OCI-M2 (cell line): ENCODE measurements at regions not wholly inside any gene's neighbourhood (a gene's known extent, or its start where the extent isn't known, plus 50 kb on each side); places are given as distances from the start of the nearest gene placed in this dataset.
A peak's percentile ranks its signal among the peaks of the same experiment; 100 is the strongest.

ENCODE experiments used
- DNase-seq: peaks from one replicate; lab custom pipeline; 2025; ENCODE audit not compliant: unreplicated experiment; lab: John Stamatoyannopoulos, UW

DNA sequence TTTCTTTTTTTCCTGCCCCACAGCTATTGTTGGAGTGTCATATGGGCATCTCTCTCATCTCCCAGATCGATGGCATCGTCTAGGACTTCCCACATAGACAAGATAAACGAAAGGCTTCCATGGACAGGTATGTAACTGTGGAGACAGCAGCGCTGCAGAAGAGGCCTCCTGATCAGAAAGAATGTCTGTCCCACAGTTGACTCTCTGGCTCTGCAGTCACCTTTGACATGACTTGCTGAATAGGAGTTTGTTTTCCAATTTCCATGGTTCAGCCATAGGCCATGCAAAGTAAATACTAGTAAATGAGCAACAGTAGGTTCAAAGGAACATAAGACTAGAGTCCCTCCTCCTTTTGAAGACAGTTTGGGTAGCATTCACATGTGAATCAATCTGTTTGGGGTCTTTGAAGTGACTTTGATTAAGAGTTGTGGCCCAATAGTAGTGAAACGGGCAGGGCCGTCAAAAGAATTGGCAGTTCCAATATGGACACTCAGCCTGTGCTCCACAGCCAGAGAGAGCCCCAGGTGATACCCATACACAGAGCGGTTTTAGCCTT, 134.7 kb upstream of the IFNGR1 start:
- DNase-seq = no peak

DNA sequence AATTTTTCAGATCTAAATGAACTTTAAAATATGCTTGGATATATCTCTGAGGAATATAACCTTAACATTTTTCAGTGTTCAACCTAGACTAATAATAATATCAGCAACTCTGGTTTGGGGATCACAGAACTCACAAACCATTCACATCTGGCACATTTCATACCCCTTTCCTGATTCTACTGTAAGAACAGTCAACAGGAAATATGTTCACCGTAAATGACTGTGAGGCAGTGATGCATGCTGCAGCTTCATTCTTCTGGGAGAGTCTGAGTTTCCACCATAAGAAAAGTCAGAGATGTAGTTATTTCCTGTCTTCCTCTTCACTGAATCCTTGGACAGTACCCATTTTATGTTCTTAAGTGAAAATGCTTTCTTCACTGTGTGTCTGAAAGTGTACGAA, 134.2 kb upstream of the IFNGR1 start:
- no peak for DNase-seq

DNA sequence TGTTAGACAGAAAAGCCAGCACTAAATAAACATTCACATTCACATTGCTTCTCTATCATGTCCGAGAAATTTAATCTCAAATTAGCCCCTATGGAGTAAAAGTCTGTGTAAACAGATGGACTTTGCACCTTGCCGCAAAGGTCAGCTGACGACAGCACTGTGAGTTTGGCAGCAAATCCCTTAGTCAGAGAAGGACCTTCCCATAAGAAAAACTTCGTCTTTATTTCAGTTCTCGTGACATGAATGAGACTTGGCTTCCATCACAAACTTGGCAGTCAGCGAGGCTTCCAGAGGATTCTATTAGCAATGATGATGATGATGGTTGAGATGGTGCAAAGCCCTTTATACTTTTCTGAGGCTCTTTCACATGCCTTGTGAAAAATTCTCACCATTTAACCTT, 133.7 kb upstream of the IFNGR1 start:
- DNase-seq = no peak

DNA sequence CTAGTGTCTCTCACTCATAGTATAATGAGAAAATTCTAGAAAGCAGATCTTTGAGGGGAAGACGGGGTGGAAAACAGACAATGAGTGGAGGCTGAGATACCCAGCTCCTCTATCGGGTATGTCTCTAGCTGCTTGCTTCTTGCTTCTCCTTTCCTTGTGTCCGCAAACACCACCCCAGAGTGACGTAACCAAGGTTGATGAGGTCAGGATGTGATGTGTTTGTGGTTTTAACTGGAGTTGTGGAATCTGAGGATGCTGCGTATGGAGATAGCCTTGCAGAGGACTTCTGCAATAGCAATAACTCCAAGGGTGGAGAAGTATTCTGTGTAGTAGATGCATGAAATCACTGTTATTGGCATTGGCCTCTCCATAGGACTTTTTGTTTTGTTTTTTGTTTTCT, 132.7 kb upstream of the IFNGR1 start:
- no peak for DNase-seq

DNA sequence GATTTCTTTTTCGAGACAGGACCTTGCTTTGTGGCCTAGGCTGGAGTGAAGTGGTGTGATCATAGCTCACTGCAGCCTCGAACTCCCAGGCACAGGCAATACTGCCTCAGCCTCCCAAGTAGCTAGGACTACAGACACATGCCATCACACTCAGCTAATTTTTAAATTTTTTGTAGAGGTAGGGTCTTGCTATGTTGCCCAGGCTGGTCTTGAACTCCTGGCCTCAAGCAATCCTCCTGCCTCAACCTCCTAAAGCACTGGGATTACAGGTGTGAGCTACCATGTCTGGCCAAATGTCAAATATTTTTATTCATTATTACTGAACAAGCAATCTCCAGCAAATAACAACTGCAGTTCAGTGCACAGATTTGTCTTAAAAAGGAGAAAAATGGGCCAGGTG, 131.7 kb upstream of the IFNGR1 start:
- no peak for DNase-seq

DNA sequence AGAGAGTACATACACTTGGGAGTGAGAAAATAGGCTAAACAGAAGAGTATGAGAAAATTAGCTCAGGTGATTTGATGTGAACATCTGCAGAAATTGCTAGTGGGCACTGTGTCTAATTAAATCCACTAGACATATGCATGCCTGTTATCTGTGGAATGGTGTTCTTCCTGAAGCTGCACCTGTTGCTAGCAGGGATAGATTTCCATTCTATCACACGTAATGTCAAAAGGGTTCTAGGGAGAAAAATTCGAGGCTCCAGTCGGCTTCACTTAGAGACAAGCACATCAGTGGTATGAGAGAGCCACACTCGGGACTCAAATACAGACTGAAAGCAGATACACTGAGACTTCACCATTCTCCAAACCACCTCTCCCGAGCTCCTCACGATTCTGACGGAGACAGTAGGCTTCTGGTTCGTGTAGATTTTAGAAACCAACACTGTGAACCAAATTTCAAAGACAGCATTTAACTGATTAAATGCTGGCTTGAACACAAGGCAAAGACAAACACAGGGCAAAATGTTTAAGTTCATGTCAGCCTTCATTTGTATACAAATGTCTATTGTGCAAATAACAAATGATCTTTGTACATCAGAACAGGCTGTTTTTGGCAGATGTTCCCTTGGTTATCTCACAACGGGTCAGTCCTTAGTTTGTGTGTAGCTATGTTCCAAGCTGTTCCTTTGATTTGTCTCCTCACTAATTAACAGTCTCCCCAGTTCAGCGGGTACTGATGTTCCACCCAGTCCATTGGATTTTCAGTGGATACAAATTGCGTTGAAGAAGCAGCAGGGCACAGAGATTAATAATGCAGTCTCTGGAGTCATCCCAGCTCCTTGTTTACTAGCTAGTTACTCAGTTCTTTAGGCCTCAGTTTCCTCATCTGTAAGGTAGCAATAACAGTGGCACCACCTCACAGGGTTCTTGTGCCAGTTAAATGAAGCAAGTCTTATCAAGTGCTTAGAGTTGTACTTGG, 131.0 kb upstream of the IFNGR1 start:
- DNase-seq = no peak

DNA sequence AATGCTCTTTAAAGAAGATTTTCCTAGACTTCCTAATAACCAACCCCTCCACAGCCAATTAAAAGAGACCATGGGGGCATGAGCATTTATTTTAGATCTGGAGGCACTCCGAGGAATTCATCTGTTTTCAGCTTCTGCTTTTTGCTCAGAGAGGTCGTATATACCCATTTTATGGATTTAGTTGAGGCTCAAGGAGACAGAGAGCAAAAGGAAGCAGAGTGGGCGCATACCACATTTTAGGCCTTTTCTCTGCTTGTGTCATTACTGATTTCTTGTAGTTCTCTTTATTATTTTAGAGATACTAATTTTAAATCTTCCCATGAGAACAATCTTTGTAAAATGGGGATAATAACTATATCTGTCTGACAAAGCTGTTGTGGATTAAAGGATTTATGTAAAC, 129.6 kb upstream of the IFNGR1 start:
- no peak for DNase-seq

DNA sequence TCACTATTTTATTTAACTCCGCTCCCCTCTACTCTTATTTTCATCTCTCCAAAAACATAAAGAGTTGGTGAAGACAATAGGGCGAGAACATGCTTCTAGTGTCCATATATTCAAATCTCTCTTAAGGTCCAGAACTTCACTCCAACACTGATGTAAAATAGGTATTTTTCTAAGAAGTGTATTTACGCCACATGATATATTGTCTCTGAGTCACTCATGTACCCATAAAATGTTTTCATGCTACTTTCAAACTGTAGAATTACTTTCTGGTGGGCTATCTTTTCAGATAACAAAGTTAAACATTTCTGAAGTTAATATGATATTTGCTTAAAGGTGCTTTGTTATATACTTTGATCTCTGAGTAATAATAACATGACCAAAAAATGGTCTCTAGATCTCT, 124.1 kb upstream of the IFNGR1 start:
- no peak for DNase-seq

DNA sequence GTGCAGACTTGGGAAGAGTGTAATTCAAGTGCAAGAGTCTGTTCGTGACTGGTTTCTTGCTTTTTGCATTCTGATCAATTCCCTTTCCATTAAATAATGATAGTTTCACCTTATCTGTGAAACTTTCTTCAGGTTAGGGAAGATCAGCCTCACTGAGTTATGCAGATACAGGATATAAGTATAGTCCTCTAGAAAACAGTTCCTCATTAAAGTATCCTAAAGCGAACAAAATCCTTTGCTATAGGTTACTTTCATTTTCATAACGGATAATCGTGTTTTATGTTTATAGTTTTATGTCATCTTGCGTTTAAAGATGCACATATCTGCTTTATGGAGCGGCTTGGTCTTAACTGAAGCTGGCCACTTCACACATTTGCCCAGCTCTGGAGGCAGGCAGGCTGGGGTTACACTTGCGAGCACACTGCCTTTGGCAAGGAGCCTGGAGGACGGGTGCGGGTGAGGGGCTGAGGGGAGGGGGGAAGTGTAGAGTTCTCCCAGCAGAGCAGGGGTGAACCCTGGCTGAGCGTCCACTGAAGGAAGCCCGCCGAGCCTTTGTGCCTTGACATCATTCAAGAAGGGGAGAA, 123.5 kb upstream of the IFNGR1 start:
- no peak for DNase-seq

DNA sequence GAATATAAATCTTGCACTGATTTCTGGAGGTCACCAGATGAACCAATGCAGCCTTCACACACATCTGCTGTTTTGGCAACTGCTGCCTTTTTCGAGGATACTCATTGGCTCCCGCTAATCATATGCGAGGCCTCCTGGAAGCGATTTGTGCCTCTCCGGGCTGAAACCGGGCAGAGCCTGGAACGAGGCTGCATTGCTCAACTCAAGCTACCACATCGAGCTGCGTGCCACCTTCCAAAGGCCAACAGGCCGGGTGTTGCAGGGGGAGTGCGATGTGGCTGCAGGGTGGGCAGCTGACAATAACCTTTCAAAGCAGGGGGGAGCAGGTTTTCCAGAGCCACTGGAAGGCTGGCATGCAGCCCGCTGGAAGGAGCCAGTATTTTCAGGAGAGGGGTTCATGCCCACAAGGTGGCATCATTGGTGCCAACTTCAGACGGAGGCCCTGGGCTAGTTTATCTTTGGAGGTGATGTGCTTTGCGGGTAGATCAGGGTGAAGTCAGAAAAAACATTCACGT, 122.6 kb upstream of the IFNGR1 start:
- DNase-seq = no peak

DNA sequence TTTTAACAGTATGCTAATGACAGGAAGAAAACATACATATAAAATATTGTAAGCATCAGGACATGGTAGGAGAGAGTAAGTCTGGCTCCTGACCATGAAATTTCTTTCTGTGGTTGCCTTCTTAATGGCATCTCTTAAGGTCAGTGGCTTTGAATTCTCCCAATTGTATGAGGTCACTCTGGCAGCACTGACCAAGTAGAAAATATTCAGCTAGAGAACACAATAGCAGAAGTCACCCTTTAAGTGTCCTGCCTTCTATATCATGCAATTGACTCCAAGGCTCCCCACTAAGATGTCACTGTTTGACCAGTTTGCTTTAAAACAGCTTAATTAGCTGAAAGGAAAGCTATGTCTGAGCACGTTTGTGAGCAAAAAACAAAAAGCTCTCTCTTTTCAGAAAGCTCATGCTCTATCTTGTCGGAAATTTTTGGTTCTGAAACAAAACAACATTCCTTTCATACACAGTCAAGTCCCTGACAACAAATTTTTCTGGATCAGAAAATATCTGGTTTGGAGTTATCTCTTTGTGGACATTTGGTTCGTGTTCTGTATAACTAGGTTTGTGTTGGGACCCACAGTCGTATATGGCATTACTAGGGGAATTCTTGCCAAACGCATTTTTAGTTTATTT, 120.9 kb upstream of the IFNGR1 start:
- no peak for DNase-seq

DNA sequence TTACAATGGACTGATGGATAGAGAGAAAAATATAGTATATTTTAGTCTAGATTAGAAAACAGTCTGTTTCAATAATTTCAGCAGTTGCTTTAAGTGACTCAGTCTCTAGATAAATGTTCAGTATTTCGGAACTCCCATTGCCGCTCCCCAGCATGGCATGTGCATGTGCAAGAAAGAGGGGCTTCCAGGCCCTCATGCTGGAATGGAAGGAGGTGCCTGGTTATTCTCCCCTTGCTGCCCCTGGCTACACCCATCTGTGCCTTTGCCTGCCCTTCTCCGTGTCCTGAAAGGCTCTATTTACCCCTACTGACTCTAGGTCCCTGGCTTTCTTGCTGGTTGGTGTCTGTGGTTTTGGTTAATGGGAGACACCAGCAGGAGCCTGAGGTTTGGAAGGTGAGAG, 115.7 kb upstream of the IFNGR1 start:
- no peak for DNase-seq

DNA sequence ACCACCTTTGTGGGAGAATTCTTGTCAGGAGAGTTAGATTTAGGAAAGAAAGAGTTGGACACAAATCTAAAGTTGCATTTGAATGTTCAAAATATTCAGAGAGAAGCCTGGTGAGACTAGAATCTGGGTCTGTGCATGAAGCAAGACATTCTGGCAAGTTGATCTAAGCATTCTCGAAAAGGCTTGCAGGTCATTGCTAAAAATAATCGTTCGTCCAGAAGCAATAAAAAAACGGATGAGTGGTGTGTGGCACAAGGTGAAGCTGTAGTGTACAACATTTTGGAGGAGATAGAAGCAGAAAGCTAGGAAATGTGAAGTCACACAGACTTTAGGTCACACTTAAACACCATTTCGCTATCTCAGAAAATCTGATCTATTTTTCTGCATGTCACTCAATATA, 114.9 kb upstream of the IFNGR1 start:
- DNase-seq = no peak

DNA sequence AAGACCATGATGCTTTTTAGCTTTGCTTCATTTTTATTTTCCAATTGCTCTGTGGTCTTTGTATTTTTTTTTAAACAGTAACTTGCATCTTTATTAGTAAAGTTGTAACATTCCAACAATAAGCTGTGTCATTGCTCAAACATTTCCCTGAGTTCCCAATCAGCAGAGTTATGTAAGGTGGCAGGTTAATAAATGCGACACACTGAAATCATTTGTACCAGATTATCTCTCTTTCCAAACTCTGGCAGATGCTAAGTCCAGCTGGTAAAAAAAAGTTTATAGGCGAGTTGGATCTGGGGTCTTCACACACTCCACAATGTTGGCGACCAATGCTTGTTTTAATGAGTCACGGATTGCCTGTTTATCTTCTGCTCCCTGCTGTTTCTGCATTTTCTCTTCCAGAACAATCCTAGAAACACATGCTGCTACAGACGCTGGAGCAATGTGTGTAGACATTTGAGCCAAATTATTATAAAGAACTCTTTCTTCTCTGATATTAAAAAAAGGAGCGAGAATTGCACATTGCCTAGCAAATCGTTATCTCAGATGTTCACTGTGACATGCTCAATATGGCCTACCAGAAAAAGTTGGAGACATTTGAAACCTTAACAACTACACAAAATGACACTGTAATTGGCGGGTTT, 113.6 kb upstream of the IFNGR1 start:
- DNase-seq = no peak

DNA sequence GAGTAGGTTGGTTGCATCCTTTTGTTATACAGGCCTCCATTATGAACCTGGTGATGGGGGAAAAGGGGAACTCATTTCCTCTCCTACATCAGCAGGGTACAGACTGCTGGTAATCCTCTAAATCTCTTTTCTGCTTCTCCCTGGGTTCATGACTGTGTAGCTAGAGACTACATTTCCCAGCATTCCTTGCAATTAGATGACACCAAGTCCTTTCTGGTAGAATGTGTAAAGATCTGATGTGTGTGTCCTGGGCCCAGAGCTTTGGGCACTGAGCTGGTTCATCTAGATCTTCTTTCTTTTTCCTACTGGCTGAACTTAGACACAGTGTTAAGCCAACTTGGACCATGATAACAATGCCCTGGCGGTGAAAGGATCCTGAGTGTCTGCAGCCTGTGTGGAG, 104.7 kb upstream of the IFNGR1 start:
- no peak for DNase-seq

DNA sequence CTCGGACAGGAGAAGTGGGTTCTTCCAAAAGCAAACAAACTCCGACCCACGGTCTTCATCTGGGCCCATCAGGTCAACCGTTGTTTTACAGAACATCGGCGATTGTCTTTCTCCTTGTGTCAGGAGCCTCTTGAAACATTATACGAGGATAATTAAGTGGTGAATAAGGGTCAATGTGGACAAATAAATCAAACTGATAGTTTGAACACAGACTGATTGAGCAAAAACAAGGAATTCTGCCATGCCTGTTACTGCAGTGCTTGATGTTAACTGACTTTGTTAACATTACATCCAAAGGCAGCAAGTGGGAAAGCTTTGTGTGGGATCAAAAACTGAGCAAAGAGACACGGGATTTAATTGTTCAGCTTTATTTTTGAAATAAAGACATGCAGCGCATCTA, 101.1 kb upstream of the IFNGR1 start:
- no peak for DNase-seq

DNA sequence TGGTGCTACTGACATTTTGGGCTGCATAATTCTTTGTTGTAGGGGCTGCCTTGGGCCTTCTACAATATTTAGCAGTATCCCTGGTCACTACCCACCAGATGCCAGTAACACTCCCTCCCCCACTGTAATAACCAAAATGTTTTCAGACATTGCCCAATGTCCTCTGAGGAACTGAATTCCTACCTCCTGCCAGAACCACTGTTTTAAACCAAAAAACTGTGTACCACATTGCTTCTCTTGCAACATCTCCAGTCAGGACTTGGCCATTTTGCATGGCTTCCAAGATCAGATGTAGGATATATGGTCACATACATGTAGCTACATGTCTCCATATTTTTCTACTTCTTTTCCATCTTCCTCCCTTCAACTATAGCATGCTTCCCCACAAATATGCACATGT, 97.4 kb upstream of the IFNGR1 start:
- DNase-seq = no peak

DNA sequence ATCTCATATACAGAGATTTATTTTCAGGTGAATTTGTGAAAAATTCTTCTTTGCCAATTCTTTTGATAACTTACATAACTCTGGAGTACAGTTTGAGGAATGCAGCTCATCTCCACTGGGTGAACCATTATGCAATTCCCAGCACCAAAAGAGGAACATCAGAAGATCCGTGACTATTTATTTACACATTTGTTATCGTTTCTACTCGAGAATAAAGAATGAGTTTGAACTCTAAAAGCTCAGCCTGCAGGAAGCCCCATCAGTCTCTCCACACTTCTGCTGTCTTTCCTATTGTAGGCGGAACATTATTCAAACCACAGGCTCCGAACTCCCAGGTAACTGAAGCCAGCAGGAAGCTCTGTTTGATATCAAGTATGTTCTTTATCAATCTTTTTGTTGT, 95.9 kb upstream of the IFNGR1 start:
- DNase-seq = no peak

DNA sequence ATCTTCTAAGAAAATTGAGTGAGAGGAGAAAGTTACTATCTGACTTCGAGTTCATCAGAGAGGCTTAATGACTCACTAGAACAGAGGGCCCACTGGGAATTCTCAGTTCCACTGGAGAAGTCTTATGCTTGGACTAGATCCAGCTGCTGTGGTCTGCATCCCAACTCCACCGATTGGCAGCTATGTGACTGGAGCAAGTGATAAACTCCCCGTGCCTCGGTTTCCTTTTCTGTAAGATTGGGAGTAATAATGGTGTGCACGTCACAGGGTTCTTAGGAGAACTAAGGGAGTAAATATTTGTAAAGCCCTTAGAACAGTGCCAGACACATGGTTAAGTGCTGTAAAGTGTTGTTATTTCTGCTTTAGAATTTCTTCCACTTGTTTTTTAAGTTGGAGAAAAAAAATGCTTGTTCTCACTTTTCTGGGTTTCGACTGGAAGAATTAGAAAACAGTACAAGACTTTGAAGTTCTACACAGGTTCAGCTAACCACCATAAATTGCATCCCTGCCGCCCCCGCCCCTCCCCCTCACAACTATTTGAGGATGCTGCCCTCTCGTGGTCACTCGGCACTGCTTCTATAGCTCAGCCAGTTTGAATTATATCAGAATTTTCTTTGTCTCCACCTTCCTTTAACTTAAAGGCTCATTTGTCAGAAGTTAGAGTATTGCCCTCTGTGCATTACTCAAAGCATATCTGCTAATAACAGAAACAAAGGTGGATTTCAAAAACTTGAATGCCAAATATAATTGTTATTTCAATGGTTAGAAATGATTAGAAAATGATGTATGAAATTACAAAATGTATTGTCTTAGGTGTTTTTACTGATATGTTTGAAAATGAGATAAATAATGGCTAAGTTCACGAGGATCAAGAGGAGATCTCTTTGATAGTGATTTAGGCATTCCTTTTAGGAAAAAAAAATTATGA, 95.0 kb upstream of the IFNGR1 start:
- DNase-seq = peak; percentile 34

DNA sequence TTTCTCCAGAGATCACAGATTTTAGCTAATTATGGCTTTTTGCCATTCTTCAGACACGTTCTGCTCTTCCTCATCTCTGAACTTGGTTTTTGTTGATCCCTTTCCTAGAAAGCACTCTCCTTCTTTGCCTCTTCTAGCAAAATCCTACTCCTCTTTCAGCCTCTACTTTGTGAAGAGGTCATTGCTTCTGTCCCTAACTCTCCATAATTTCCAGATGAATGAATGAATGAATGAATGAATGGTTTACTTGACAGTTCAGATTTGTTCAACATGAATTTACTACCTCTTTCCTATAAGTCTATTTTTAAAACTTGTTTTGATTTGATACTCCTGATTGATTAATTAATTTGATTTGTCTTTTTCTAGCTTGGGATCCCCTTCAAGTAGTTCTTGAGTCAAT, 94.0 kb upstream of the IFNGR1 start:
- no peak for DNase-seq
